Prostate gland (tissue), 2 donors: ENCODE measurements at regions not wholly inside any gene's neighbourhood (a gene's known extent, or its start where the extent isn't known, plus 50 kb on each side); places are given as distances from the start of the nearest gene placed in this dataset.

Source experiments
- CTCF ChIP-seq, 4 experiments: fragments of 200-600 bp in 2 of 4; fragments of 450-650 bp in 2 of 4; sonication (generic) in 2 of 4; IDR thresholded peaks; 1 replicate in 3 of 4; 2 replicates in 1 of 4; pipeline ENCODE4 v1.5.1; 2016 to 2019; ENCODE audit warnings: antibody characterized with exemption in 4 of 4, mild to moderate bottlenecking in 2 of 4, moderate library complexity in 2 of 4
- POLR2A ChIP-seq: fragments of 450-650 bp; IDR thresholded peaks from one replicate; pipeline ENCODE4 v1.6.1; 2016; ENCODE audit warnings: antibody characterized with exemption, mild to moderate bottlenecking
- POLR2AphosphoS5 ChIP-seq: sonication (generic); formaldehyde crosslinking; IDR thresholded peaks from one replicate; pipeline ENCODE4 v1.6.1; 2017; ENCODE audit warnings: antibody characterized with exemption

GRCh38 chr12:30197392-30198057 is 413.8 kb upstream of the TMTC1 start:
- TF ChIP-seq CTCF (IDR thresholded peaks at IDR 0.05) = no peak
- no peak for TF ChIP-seq POLR2A
- no peak for TF ChIP-seq POLR2AphosphoS5
